NOMO-1 treated with dmso at 0.1 percent for 144 hours (cell line): ENCODE measurements at regions not wholly inside any gene's neighbourhood (a gene's known extent, or its start where the extent isn't known, plus 50 kb on each side); places are given as distances from the start of the nearest gene placed in this dataset.
"Not testable (repeated sequence)": the region's sequence is repeated elsewhere in the genome, so short reads cannot be mapped to it uniquely, and the experiment has no call there.

ENCODE experiments used
- DNase-seq: peaks from one replicate; lab custom pipeline; 2025; ENCODE audit not compliant: unreplicated experiment; lab: John Stamatoyannopoulos, UW

- no peak for DNase-seq
Observed at GRCh38 chr2:13662055-13662454, 945.3 kb downstream of the TRIB2 start.

DNA sequence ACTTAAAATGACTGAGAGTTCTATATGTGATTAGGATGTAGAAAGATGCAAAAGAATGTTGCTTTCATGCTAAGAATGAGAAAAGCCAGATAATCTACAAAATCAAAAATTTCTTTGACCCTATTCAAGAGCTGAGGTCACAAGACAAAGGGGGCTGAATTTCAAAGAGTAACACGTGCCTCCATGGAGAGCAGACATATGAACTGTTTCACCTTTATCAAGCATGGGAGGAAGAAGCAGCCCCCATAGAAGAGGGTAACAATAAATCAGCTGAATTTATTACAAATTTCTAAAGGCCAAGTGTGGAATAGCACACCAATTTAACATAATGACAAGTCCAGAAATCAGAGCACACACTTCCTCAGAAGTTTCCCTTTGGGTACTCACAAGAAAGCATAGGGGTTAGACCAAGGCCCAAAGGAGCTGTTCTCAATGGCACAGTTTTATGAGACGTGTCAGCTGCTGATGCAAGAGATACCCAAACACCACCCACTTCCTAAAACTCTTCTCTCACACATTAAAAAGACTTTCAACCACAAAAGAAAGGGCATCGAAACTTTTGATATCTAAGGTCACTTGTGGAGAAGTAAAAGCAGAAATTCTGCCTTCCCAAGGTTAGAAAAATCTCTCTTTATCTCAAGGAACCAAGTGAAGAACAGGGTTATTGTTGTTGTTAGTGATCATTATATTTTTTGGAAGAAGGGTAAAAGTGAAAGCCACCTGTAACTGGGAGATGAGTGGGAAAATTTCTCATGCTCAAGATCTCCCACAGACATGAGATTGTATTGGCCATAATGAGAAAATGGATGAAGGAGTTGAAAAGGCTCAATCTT is 950.1 kb downstream of the TRIB2 start:
- peak; percentile 42 for DNase-seq

DNA sequence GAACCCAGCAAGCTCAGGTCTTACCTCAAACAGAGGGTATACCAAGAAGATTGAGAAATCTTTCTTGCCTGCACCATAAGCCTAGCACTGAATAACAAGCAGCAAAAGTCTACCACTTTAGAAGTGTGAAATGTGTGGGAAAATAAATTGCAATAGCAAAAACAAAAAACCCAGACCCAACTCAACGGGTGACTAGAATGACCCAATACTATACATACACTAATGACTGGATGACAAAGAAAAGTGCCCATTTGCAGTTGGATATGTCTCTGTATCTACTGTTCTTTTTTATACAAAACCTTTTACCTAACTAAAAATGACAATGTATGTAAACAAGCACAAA is 950.6 kb downstream of the TRIB2 start:
- no peak for DNase-seq

DNA sequence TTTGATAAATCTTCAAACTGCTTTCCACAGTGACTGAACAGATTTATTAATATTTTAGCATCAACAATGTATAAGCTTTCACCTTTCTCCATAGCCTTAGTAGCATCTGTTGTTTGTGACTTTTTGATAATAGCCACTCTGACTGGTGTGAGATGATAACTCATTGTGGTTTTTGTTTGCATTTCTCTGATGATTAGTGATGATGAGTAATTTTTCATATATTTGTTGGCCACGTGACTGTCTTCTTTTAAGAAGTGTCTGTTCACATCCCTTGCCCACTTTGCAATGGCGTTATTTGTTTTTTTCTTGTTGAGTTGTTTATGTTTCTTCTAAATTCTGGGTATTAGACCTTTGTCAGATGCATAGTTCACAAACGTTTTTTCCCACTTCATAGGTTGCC is 952.9 kb downstream of the TRIB2 start:
- no peak for DNase-seq

- DNase-seq: not testable (repeated sequence)
Observed at GRCh38 chr2:13673821-13674220, 957.1 kb downstream of the TRIB2 start.

GRCh38 chr2:13676269-13676668 is 956.2 kb upstream of the LRATD1 start:
- no peak for DNase-seq

GRCh38 chr2:13681936-13682335 is 950.6 kb upstream of the LRATD1 start:
- peak; percentile 26 for DNase-seq

GRCh38 chr2:13682540-13683272 is 949.8 kb upstream of the LRATD1 start:
- no peak for DNase-seq

- DNase-seq: no peak
Observed at GRCh38 chr2:13686262-13686661, 946.3 kb upstream of the LRATD1 start.

DNA sequence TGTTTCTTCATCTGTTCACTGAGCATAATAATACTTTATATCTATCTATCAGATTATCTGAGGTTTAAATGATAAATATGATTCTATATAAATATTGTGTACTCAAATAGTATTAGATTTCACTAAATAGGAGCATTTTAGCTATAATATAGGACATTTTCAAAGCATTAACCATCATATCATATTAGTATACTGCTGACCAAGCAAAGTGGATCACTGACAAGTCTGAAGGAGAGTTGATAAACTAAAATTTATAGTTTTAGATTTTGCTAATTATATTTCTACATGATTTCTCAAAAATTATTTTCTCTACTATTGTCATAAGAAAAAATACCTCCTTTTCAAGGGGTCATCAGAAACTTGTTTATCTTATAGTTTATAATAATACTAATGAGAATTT is 937.8 kb upstream of the LRATD1 start:
- no peak for DNase-seq

DNA sequence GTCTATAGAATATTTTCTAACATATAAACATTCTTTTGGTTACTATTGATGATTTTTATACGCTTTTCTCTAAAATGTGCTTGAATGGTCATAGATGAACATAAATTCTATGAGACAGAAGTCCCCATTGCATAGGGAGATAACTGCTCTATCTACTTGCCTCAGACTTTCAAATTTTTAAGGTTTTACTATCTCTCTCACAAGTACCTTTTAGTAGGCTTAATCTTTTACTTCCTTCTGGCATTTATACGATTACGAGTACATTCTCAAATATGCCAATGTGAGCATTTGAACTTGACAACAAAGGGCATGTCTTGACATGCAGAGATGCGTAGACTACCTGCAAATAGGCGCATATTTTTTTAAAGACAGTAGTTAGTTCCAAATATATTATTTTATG is 935.9 kb upstream of the LRATD1 start:
- DNase-seq: no peak

- no peak for DNase-seq
Observed at GRCh38 chr2:13698847-13699246, 933.7 kb upstream of the LRATD1 start.

GRCh38 chr2:13699939-13700338 is 932.6 kb upstream of the LRATD1 start:
- not testable (repeated sequence) for DNase-seq

DNA sequence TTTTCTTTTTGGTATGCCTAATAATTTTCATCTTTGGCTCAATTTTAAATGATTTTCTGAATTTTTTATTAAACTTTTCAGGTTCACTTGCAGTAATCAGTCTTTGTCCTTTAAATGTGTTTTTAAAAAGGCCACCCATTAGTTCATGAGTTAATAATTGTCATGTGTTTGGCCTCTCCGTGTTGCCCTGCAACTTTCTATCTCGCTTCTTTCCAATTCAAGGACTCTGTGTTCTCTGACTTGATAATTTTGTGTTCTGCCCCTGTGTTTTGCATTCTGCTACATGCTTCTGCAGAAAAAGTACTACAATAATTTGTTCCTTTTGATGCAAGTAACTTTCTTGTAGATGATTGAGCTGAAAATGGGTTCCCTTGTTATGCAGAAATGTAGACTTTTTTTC is 921.4 kb upstream of the LRATD1 start:
- DNase-seq: no peak

GRCh38 chr2:13714466-13714865 is 918.1 kb upstream of the LRATD1 start:
- no peak for DNase-seq

GRCh38 chr2:13725945-13726344 is 906.6 kb upstream of the LRATD1 start:
- no peak for DNase-seq

- DNase-seq: no peak
Observed at GRCh38 chr2:13745330-13745729, 887.2 kb upstream of the LRATD1 start.

DNA sequence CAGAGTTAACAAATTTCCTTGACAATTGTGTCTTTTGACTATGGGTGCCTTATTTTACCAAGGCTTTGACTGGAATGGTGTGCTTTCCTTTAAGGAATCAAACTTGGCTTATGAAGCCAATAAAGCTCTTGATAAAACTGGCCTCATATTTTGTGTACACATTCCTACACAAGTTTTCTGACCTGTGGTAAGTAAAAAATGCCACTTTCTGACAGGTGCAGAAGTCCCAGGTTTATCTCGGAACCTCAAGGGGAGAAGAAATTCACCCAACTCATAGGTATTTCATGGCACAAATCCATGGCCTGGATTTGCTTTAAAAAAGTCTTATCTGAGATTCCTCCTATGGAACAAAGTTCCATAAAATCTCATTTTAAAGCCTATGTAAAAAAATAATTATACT is 880.6 kb upstream of the LRATD1 start:
- no peak for DNase-seq

DNA sequence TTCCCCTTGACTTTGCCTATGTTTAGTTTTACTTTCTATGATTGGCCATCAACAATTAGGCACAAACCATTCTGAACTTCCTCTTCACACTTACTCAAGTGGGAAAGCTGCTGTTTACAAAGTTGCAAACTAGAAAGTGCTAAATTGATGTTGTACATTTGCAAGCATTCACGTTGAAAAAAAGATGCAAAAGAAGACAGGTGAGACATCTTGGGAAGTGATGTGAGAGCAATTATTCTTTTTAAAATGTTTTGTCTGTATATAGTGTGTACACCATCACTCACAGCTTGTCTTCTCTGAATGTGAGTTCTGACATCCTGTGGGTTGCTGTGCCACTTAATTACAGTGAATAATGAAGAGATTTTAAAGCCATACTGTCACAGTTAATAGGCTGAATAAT is 874.1 kb upstream of the LRATD1 start:
- DNase-seq: peak; percentile 60

GRCh38 chr2:13768274-13768673 is 864.2 kb upstream of the LRATD1 start:
- no peak for DNase-seq

DNA sequence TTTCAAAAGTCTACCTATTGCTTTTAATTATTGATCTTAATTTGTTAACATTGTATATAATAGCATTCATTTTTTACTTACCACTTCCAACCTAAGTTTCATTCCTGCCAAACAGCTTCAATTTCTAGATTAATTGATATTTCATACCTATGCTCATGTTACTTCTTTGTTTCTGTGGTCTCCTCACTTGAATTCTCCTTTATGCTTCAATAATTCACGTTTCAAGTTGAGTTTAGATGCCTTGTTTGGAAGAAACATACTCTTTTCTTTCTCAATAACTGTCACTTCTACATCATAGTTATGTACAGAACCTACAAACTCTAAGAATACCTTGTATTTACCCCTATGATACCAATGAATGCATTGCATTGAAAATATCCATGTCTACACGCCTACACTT is 862.2 kb upstream of the LRATD1 start:
- no peak for DNase-seq

GRCh38 chr2:13779996-13780395 is 852.5 kb upstream of the LRATD1 start:
- no peak for DNase-seq
